H1 (cell line): ENCODE measurements at regions not wholly inside any gene's neighbourhood (a gene's known extent, or its start where the extent isn't known, plus 50 kb on each side); places are given as distances from the start of the nearest gene placed in this dataset.

Source experiments
- CTCF ChIA-PET: fragments of 300-600 bp; sonication (Branson Sonifier 250); formaldehyde crosslinking; loops from one replicate; lab custom pipeline; 2021; ENCODE audit not compliant: partially characterized antibody; lab: Charles Lee
- POLR2A ChIA-PET: fragments of 300-600 bp; sonication (Branson Sonifier 250); formaldehyde crosslinking; loops from one replicate; lab custom pipeline; 2021; ENCODE audit warnings: inconsistent platforms; ENCODE audit not compliant: partially characterized antibody; lab: Charles Lee
- DNase-seq, 2 experiments: peaks; one replicate each; pipeline versions ENCODE4 v3.0.0 to v3.0.0-alpha.2; 2010 to 2022; ENCODE audit warnings: low spot score in 2 of 2, low read depth in 1 of 2, mixed read lengths in 1 of 2
- FAIRE-seq: peaks from 2 replicates; lab custom pipeline; 2011; peaks lifted over from hg19 to GRCh38; lab: Jason Lieb, UNC
- H2AFZ ChIP-seq: 2 replicates; pipeline ENCODE4 v1.8.1; 2012; ENCODE audit warnings: low read length, inconsistent platforms
- H2AK5ac ChIP-seq: 2 replicates; pipeline ENCODE4 v1.6.1; 2013; ENCODE audit warnings: low read depth, low read length
- H2BK120ac ChIP-seq: replicated peaks from 2 replicates; pipeline ENCODE3; 2013; ENCODE audit warnings: low read depth, low read length, inconsistent platforms
- H2BK12ac ChIP-seq: 2 replicates; pipeline ENCODE4 v1.6.1; 2013; ENCODE audit warnings: low read depth, low read length
- H2BK15ac ChIP-seq: 2 replicates; pipeline ENCODE4 v1.6.1; 2013; ENCODE audit warnings: low read length
- H2BK20ac ChIP-seq: 2 replicates; pipeline ENCODE4 v1.6.1; 2013; ENCODE audit warnings: low read length
- H2BK5ac ChIP-seq: 2 replicates; pipeline ENCODE4 v1.6.1; 2013; ENCODE audit warnings: low read depth, low read length
- H3K14ac ChIP-seq: 2 replicates; pipeline ENCODE4 v1.6.1; 2013; ENCODE audit warnings: inconsistent platforms; ENCODE audit not compliant: insufficient read length
- H3K18ac ChIP-seq: 2 replicates; pipeline ENCODE4 v1.6.1; 2013; ENCODE audit warnings: low read length; ENCODE audit errors: extremely low read depth
- H3K23ac ChIP-seq: 2 replicates; pipeline ENCODE4 v1.6.1; 2013; ENCODE audit warnings: inconsistent platforms; ENCODE audit not compliant: insufficient read length
- H3K23me2 ChIP-seq: 2 replicates; pipeline ENCODE4 v1.6.1; 2013; ENCODE audit warnings: low read depth, low read length
- H3K27ac ChIP-seq: 2 replicates; pipeline ENCODE4 v1.6.1; 2011; ENCODE audit warnings: low read depth, low read length, inconsistent platforms
- H3K27me3 ChIP-seq, 4 experiments: replicated peaks in 1 of 4; 1 replicate in 1 of 4; 2 replicates in 3 of 4; pipeline versions ENCODE4 v1.6.1 to v1.8.1; 2011 to 2013; ENCODE audit warnings: low read length in 3 of 4, mild to moderate bottlenecking in 3 of 4, inconsistent platforms in 2 of 4, mixed read lengths in 2 of 4, moderate library complexity in 1 of 4; ENCODE audit not compliant: control insufficient read depth in 3 of 4, insufficient read depth in 3 of 4; ENCODE audit errors: extremely low read depth in 1 of 4
- H3K36me3 ChIP-seq, 4 experiments: 2 replicates each; pipeline versions ENCODE4 v1.6.1 to v1.8.1; 2011 to 2013; ENCODE audit warnings: mild to moderate bottlenecking in 4 of 4, low read length in 3 of 4, moderate library complexity in 2 of 4, control low read depth in 1 of 4, inconsistent platforms in 1 of 4; ENCODE audit not compliant: insufficient read depth in 4 of 4, control insufficient read depth in 2 of 4
- H3K4ac ChIP-seq: replicated peaks from 2 replicates; pipeline ENCODE3; 2013; ENCODE audit warnings: low read length, low read depth, mixed read lengths, inconsistent platforms; ENCODE audit not compliant: insufficient read length
- H3K4me1 ChIP-seq, 4 experiments: replicated peaks in 1 of 4; 1 replicate in 1 of 4; 2 replicates in 3 of 4; pipeline versions ENCODE4 v1.6.1 to v1.8.1; 2011 to 2013; ENCODE audit warnings: low read length in 3 of 4, inconsistent platforms in 2 of 4, mixed read lengths in 1 of 4; ENCODE audit not compliant: insufficient read depth in 4 of 4, control insufficient read depth in 3 of 4
- H3K4me2 ChIP-seq, 2 experiments: 2 replicates each; pipeline versions ENCODE4 v1.6.1 to v1.8.1; 2011 to 2013; ENCODE audit warnings: low read depth in 2 of 2, low read length in 2 of 2, control low read depth in 1 of 2, inconsistent platforms in 1 of 2, mild to moderate bottlenecking in 1 of 2; ENCODE audit not compliant: insufficient read depth in 1 of 2
- H3K4me3 ChIP-seq, 4 experiments: fragments of 200-600, 300-600 bp in 1 of 4; sonication (generic), shearing (Covaris generic), sonication (Bioruptor Twin) in 1 of 4; 2 replicates each; pipeline versions ENCODE4 v1.5.1 to v1.8.1; 2011 to 2016; ENCODE audit warnings: low read length in 4 of 4, low read depth in 3 of 4, control low read depth in 2 of 4, inconsistent platforms in 2 of 4, mild to moderate bottlenecking in 2 of 4, mixed read lengths in 1 of 4, moderate library complexity in 1 of 4; ENCODE audit not compliant: insufficient read depth in 2 of 4; ENCODE audit errors: extremely low read depth in 1 of 4
- H3K56ac ChIP-seq: replicated peaks from 2 replicates; pipeline ENCODE3; 2013; ENCODE audit warnings: low read depth, mild to moderate bottlenecking, mixed read lengths, low read length, inconsistent platforms; ENCODE audit not compliant: insufficient read length
- H3K79me1 ChIP-seq: 2 replicates; pipeline ENCODE4 v1.6.1; 2013; ENCODE audit warnings: low read depth, low read length, control low read depth
- H3K79me2 ChIP-seq, 2 experiments: 2 replicates each; pipeline versions ENCODE4 v1.6.1 to v1.8.1; 2012 to 2013; ENCODE audit warnings: low read length in 2 of 2, mild to moderate bottlenecking in 2 of 2, inconsistent platforms in 1 of 2; ENCODE audit not compliant: insufficient read depth in 2 of 2, control insufficient read depth in 1 of 2
- H3K9ac ChIP-seq, 4 experiments: replicated peaks in 1 of 4; 1 replicate in 1 of 4; 2 replicates in 3 of 4; pipeline versions ENCODE4 v1.6.1 to v1.8.1; 2011 to 2013; ENCODE audit warnings: low read depth in 3 of 4, low read length in 3 of 4, control low read depth in 2 of 4, mild to moderate bottlenecking in 2 of 4, moderate library complexity in 2 of 4, inconsistent platforms in 1 of 4; ENCODE audit errors: extremely low read depth in 1 of 4
- H3K9me3 ChIP-seq, 2 experiments: 2 replicates each; pipeline versions ENCODE4 v1.6.1 to v1.8.1; 2012 to 2013; ENCODE audit warnings: mild to moderate bottlenecking in 2 of 2, moderate library complexity in 2 of 2, control low read depth in 1 of 2, inconsistent platforms in 1 of 2, low read depth in 1 of 2, low read length in 1 of 2, mixed read lengths in 1 of 2; ENCODE audit not compliant: insufficient read depth in 2 of 2
- H4K20me1 ChIP-seq, 2 experiments: replicated peaks in 1 of 2; 2 replicates each; pipeline versions ENCODE3 to v1.8.1; 2011 to 2013; ENCODE audit warnings: inconsistent platforms in 2 of 2, low read length in 2 of 2, mild to moderate bottlenecking in 1 of 2; ENCODE audit not compliant: insufficient read depth in 2 of 2, control insufficient read depth in 1 of 2
- H4K5ac ChIP-seq: 2 replicates; pipeline ENCODE4 v1.6.1; 2013; ENCODE audit warnings: low read length, low read depth, mixed read lengths, inconsistent platforms; ENCODE audit not compliant: insufficient read length
- H4K8ac ChIP-seq: 2 replicates; pipeline ENCODE4 v1.8.0; 2013; ENCODE audit warnings: mild to moderate bottlenecking, moderate library complexity, low read length, inconsistent platforms; ENCODE audit not compliant: insufficient read depth; ENCODE audit errors: extremely low read depth
- H4K91ac ChIP-seq: replicated peaks from 2 replicates; pipeline ENCODE3; 2013; ENCODE audit warnings: low read length, mixed read lengths, inconsistent platforms; ENCODE audit not compliant: insufficient read length
- CBX5 ChIP-seq: fragments of 300-800, 300-1000 bp; sonication (generic); IDR thresholded peaks from 2 replicates; pipeline ENCODE4 v1.7.1; 2016; ENCODE audit warnings: antibody characterized with exemption, low read length, low read depth
- CHD2 ChIP-seq: IDR thresholded peaks from 2 replicates; pipeline ENCODE4 v1.6.1; 2012; ENCODE audit warnings: low read length, improper control_type of control experiment
- CTBP2 ChIP-seq: IDR thresholded peaks from 2 replicates; pipeline ENCODE4 v1.7.0; 2011; ENCODE audit warnings: borderline replicate concordance, mild to moderate bottlenecking, moderate library complexity, mixed read lengths, low read length; ENCODE audit not compliant: insufficient read depth, insufficient read length
- EGR1 ChIP-seq: IDR thresholded peaks from 2 replicates; pipeline ENCODE4 v1.6.1; 2011; ENCODE audit warnings: low read depth, low read length, borderline replicate concordance
- HDAC6 ChIP-seq: IDR thresholded peaks from one replicate; pipeline ENCODE4 v1.7.1; 2012; ENCODE audit warnings: low read depth, mild to moderate bottlenecking, inconsistent platforms, low read length, moderate library complexity
- MAFK ChIP-seq: IDR thresholded peaks from 2 replicates; pipeline ENCODE4 v1.6.1; 2012; ENCODE audit warnings: low read depth, mild to moderate bottlenecking, improper control_type of control experiment, low read length
- NRF1 ChIP-seq: IDR thresholded peaks from 2 replicates; pipeline ENCODE4 v1.6.1; 2011; ENCODE audit warnings: mild to moderate bottlenecking, low read depth, low read length, improper control_type of control experiment
- SIRT6 ChIP-seq: IDR thresholded peaks from one replicate; pipeline ENCODE4 v1.7.1; 2012; ENCODE audit warnings: low read length, inconsistent platforms
- SP4 ChIP-seq: IDR thresholded peaks from 2 replicates; pipeline ENCODE4 v1.6.1; 2012; ENCODE audit warnings: low read length, inconsistent platforms
- YY1 ChIP-seq: IDR thresholded peaks from 2 replicates; pipeline ENCODE4 v1.6.1; 2011; ENCODE audit warnings: low read depth, mild to moderate bottlenecking, low read length
- WGBS, 2 experiments: shearing (Covaris generic) in 1 of 2; methylation state at CpG; one replicate each; pipeline versions ENCODE4 v1.1.6 to v1.1.7; 2013 to 2015; ENCODE audit warnings: low lambda C conversion rate in 2 of 2, mixed read lengths in 2 of 2, inconsistent platforms in 1 of 2, low coverage in 1 of 2, missing lambda C conversion rate in 1 of 2; ENCODE audit not compliant: insufficient replicate concordance in 2 of 2, insufficient coverage in 1 of 2, insufficient read length in 1 of 2; ENCODE audit errors: extremely low coverage in 1 of 2, missing lambda C conversion rate in 1 of 2; 5-methylcytosine and 5-hydroxymethylcytosine counted together
- TF ChIP-seq, protein P1 (sequence below): IDR thresholded peaks from 2 replicates; pipeline ENCODE4 v1.6.1; 2011; ENCODE audit warnings: low read length, improper control_type of control experiment
- TF ChIP-seq, protein P2 (sequence below): IDR thresholded peaks from 2 replicates; pipeline ENCODE4 v1.6.1; 2012; ENCODE audit warnings: inconsistent platforms
- TF ChIP-seq, protein P3 (sequence below): IDR thresholded peaks from 2 replicates; pipeline ENCODE4 v1.6.1; 2012; ENCODE audit warnings: inconsistent platforms

DNA sequence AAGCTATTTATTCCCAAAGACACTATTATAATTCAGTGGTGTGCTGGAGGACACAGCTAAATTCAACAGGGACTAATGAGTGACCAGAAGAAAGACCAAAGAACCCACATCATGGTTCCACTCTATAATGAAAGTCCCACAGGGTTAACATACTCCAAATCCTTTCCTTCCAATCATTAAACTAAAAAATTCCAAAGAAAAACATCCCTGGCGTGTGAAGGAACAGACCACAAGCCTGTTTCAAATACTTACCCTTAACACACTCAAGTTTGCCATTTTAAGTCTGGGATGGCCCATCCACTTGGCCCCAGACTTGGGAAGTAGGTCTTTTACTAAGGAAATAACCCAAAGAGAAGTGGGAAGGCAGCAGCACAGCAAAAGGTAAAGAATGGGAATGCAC, 150.1 kb upstream of the CCDC150 start:
- CTCF ChIA-PET = no interaction called here
- no peak for FAIRE-seq
- H3K56ac ChIP-seq = no peak overlapping the region
- TF ChIP-seq, protein P1, sequence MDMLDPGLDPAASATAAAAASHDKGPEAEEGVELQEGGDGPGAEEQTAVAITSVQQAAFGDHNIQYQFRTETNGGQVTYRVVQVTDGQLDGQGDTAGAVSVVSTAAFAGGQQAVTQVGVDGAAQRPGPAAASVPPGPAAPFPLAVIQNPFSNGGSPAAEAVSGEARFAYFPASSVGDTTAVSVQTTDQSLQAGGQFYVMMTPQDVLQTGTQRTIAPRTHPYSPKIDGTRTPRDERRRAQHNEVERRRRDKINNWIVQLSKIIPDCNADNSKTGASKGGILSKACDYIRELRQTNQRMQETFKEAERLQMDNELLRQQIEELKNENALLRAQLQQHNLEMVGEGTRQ = no peak
- TF ChIP-seq SIRT6 = no peak
- TF ChIP-seq SP4 = no peak
- no peak for TF ChIP-seq CTBP2
- TF ChIP-seq, protein P2, sequence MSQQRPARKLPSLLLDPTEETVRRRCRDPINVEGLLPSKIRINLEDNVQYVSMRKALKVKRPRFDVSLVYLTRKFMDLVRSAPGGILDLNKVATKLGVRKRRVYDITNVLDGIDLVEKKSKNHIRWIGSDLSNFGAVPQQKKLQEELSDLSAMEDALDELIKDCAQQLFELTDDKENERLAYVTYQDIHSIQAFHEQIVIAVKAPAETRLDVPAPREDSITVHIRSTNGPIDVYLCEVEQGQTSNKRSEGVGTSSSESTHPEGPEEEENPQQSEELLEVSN = no peak
- TF ChIP-seq EGR1 = no peak
- no peak for TF ChIP-seq NRF1
- no peak for TF ChIP-seq YY1
- TF ChIP-seq HDAC6 = no peak
- TF ChIP-seq MAFK = no peak
- TF ChIP-seq, protein P3, sequence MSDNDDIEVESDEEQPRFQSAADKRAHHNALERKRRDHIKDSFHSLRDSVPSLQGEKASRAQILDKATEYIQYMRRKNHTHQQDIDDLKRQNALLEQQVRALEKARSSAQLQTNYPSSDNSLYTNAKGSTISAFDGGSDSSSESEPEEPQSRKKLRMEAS = no peak
- no peak for TF ChIP-seq CHD2
- no peak for TF ChIP-seq CBX5

More for the DNA sequence above, 150.1 kb upstream of the CCDC150 start:
- Histone ChIP-seq H2BK120ac (no peak overlapping the region), H3K27me3 (no peaks in the 10 kb centered on the region), H3K27ac (no peak overlapping the region), H2AFZ (no peak overlapping the region), H3K4ac (no peak overlapping the region), H3K4me1 (no peaks in the 10 kb centered on the region), H3K23ac (no peak overlapping the region), H3K79me2 (no peaks in the 10 kb centered on the region), H3K14ac (no peak overlapping the region), H2AK5ac (no peak overlapping the region), H3K18ac (no peak overlapping the region), H3K9ac (no peak overlapping the region), H4K5ac (no peak overlapping the region), H3K4me2 (no peak overlapping the region), H3K9me3 (no peaks in the 10 kb centered on the region), H3K79me1 (no peaks in the 10 kb centered on the region), H2BK5ac (no peak overlapping the region), H3K23me2 (no peaks in the 10 kb centered on the region), H4K8ac (no peak overlapping the region), H2BK12ac (no peak overlapping the region), H3K36me3 (no peaks in the 10 kb centered on the region), H2BK15ac (no peak overlapping the region), H3K4me3 (no peak overlapping the region), H2BK20ac (no peak overlapping the region), H4K91ac (no peak overlapping the region), H4K20me1 (no peaks in the 10 kb centered on the region)
- DNase-seq = no peak
- POLR2A ChIA-PET = no interaction called here
- 89% methylated on average over 1 of the region's 1 CpG; no CpG with 5 or more reads in 1 of the 2 experiments for WGBS, 2 experiments
